ENCODE measurements at regions not wholly inside any gene's neighbourhood (a gene's known extent, or its start where the extent isn't known, plus 50 kb on each side); places are given as distances from the start of the nearest gene placed in this dataset.

DNA sequence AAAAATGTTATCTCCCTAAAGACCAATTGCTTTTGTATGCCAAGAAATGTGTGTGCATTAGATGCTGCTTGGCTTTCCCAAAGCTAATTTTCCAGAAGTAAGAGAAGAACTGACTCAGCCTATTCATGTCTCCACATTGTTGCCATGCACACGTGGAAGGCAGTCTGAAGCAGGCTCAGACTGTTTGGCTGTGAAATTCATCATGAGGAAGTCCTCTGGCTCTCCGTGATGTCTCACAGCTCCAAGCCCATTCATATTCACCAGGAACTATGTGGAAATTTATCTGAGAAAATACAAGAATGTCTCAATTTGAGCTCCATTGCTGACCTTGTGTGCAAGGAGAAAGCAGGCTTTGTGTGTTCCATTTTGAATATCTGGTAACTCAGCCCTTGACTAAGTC lies 1022.2 kb upstream of the GJE1 start:
- Histone ChIP-seq H3K27me3 (replicated peaks; ENCODE audit: insufficient read depth) (no peaks in the 10 kb centered on the region), H3F3A (ENCODE audit: insufficient read depth) (peaks cover 17% of the 10 kb centered on the region), H3K9me3 (ENCODE audit: low read depth) (no peaks in the 10 kb centered on the region), H4K20me1 (ENCODE audit: insufficient read depth) (no peaks in the 10 kb centered on the region), H3K9ac (0 out of 2 replicates have a peak overlapping the region, but pooled peaks have one; percentile 16), H3K27ac (peak overlapping the region; percentile 72), H3K9me2 (ENCODE audit: insufficient read depth) (no peaks in the 10 kb centered on the region), H3K79me2 (ENCODE audit: insufficient read depth) (no peaks in the 10 kb centered on the region), H3K4me3 (no peak overlapping the region), H3K4me1 (ENCODE audit: insufficient read depth) (peaks cover 25% of the 10 kb centered on the region), H3K36me3 (ENCODE audit: low read depth) (no peaks in the 10 kb centered on the region), H3K4me2 (ENCODE audit: unreplicated experiment) (peak overlapping the region; percentile 33), H2AFZ (peak overlapping the region; percentile 61)
- in situ Hi-C loops (cut with MboI): no loop called here
- no peak for TF ChIP-seq EZH2phosphoT487 (IDR thresholded peaks at IDR 0.05; ENCODE audit: insufficient read depth, low read depth)
- no peak for TF ChIP-seq EZH2 (IDR thresholded peaks at IDR 0.05; ENCODE audit: insufficient read depth, poor library complexity, severe bottlenecking)
- 2 to 16% methylated on average over 2 of the region's 2 CpGs for WGBS, 2 experiments (ENCODE audit: low coverage in 1 of 2, low lambda C conversion rate in 2 of 2, missing lambda C conversion rate in 2 of 2)
- DNase-seq: peak; percentile 92

DNA sequence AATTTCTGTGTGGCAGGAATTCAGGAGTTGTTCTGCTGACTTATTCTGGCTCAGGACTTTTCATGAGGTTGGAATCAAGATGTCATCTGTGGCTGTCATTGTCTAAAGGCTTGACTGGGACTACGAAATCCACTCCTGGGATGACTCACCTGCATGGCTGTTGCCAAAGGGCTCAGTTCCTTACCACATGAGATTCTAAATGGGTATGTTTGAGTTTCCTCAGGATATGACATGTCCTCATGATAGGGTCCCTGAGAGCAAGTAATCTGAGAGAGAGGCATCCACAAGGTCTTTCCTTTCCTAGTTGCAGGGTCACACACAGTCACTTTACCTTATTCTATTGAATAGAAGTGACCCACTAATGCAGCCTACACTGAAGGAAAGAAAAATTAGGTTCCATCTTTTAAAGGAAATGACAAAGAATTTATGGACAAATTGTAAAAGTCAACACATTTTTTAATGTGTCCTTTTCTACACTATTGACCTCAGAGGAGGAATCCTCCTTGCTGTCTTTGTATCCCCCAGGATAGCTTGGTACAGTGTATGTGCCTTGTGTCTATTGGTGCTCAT lies 1025.0 kb upstream of the GJE1 start:
- in situ Hi-C loops (cut with MboI): no loop called here
- peaks cover 37% of the 10 kb centered on the region for H3K4me1 ChIP-seq (ENCODE audit: insufficient read depth)
- H2AFZ ChIP-seq: no peak overlapping the region

DNA sequence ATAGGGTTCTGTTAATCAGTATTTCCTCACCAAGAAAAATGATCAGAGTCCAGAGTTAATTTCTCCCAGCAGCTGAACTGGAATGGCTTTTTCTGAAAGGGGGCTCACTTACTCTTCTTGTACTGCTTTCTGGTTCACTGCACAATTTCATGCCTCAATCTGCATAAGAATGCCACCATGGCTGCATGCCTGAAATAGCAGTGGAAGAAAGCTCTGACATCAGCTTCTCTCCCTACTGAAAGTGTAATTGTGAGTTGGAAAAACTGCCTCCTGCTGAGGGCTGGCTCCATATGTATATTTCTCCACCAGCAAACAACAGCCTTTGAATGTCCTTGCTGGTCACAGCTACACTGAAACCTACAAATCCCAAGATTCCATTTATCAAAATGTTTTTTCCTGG lies 1027.2 kb upstream of the GJE1 start:
- Histone ChIP-seq H3K79me2 (ENCODE audit: insufficient read depth) (no peaks in the 10 kb centered on the region), H4K20me1 (ENCODE audit: insufficient read depth) (no peaks in the 10 kb centered on the region), H3K4me1 (ENCODE audit: insufficient read depth) (peaks cover 39% of the 10 kb centered on the region), H3K27ac (no peak overlapping the region), H3F3A (ENCODE audit: insufficient read depth) (peaks cover 23% of the 10 kb centered on the region), H3K4me3 (no peak overlapping the region), H3K9me3 (ENCODE audit: low read depth) (no peaks in the 10 kb centered on the region), H3K27me3 (replicated peaks; ENCODE audit: insufficient read depth) (no peaks in the 10 kb centered on the region), H3K9ac (no peak overlapping the region), H2AFZ (peak overlapping the region; percentile 63), H3K4me2 (ENCODE audit: unreplicated experiment) (no peak overlapping the region), H3K36me3 (ENCODE audit: low read depth) (no peaks in the 10 kb centered on the region), H3K9me2 (ENCODE audit: insufficient read depth) (no peaks in the 10 kb centered on the region)
- no peak for TF ChIP-seq EZH2phosphoT487 (IDR thresholded peaks at IDR 0.05; ENCODE audit: insufficient read depth, low read depth)
- TF ChIP-seq EZH2 (IDR thresholded peaks at IDR 0.05; ENCODE audit: insufficient read depth, poor library complexity, severe bottlenecking): no peak
- in situ Hi-C loops (cut with MboI): no loop called here
- DNase-seq: peak; percentile 27

More for the DNA sequence above, 1025.0 kb upstream of the GJE1 start:
- Histone ChIP-seq H3K4me3 (no peak overlapping the region), H3K27me3 (replicated peaks; ENCODE audit: insufficient read depth) (no peaks in the 10 kb centered on the region), H3F3A (ENCODE audit: insufficient read depth) (peaks cover 26% of the 10 kb centered on the region), H3K4me2 (ENCODE audit: unreplicated experiment) (no peak overlapping the region), H3K36me3 (ENCODE audit: low read depth) (no peaks in the 10 kb centered on the region), H3K9me3 (ENCODE audit: low read depth) (no peaks in the 10 kb centered on the region), H4K20me1 (ENCODE audit: insufficient read depth) (no peaks in the 10 kb centered on the region), H3K9ac (no peak overlapping the region), H3K79me2 (ENCODE audit: insufficient read depth) (no peaks in the 10 kb centered on the region), H3K9me2 (ENCODE audit: insufficient read depth) (no peaks in the 10 kb centered on the region), H3K27ac (0 out of 2 replicates have a peak overlapping the region, but pooled peaks have one; percentile 7)
- peak; percentile 64 for DNase-seq
- no peak for TF ChIP-seq EZH2 (IDR thresholded peaks at IDR 0.05; ENCODE audit: insufficient read depth, poor library complexity, severe bottlenecking)
- no peak for TF ChIP-seq EZH2phosphoT487 (IDR thresholded peaks at IDR 0.05; ENCODE audit: insufficient read depth, low read depth)
- WGBS, 2 experiments (ENCODE audit: low coverage in 1 of 2, low lambda C conversion rate in 2 of 2, missing lambda C conversion rate in 2 of 2): 0 to 7% methylated on average over 1 of the region's 1 CpG

DNA sequence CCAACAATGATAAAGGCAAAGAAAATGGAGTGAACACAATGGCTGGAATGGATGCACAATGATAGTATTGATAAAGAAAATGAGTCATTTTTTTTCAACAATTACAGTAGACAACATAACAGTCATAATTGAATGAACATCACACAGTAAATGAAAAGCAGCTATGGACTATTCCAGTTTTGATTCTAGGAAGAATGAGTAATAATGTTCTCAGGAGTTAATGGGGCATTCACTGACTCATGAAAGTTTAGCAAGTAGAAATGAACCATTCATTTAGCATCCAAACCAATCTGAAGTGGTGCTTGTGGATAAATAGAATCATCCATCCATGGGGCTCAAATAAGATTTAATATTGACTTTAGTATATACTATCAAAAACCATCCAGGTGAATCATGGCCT lies 1029.5 kb upstream of the GJE1 start:
- Histone ChIP-seq H3K9me3 (ENCODE audit: low read depth) (no peaks in the 10 kb centered on the region), H3K9ac (no peak overlapping the region), H3K4me3 (no peak overlapping the region), H3K36me3 (ENCODE audit: low read depth) (no peaks in the 10 kb centered on the region), H3K27me3 (replicated peaks; ENCODE audit: insufficient read depth) (no peaks in the 10 kb centered on the region), H3F3A (ENCODE audit: insufficient read depth) (peaks cover 16% of the 10 kb centered on the region), H4K20me1 (ENCODE audit: insufficient read depth) (no peaks in the 10 kb centered on the region), H2AFZ (no peak overlapping the region), H3K79me2 (ENCODE audit: insufficient read depth) (no peaks in the 10 kb centered on the region), H3K4me1 (ENCODE audit: insufficient read depth) (peaks cover 34% of the 10 kb centered on the region), H3K9me2 (ENCODE audit: insufficient read depth) (no peaks in the 10 kb centered on the region), H3K4me2 (ENCODE audit: unreplicated experiment) (peak overlapping the region; percentile 47), H3K27ac (peak overlapping the region; percentile 46)
- TF ChIP-seq EZH2 (IDR thresholded peaks at IDR 0.05; ENCODE audit: insufficient read depth, poor library complexity, severe bottlenecking) (no peak), EZH2phosphoT487 (IDR thresholded peaks at IDR 0.05; ENCODE audit: insufficient read depth, low read depth) (no peak)
- in situ Hi-C loops (cut with MboI): no loop called here
- DNase-seq: peak; percentile 82

DNA sequence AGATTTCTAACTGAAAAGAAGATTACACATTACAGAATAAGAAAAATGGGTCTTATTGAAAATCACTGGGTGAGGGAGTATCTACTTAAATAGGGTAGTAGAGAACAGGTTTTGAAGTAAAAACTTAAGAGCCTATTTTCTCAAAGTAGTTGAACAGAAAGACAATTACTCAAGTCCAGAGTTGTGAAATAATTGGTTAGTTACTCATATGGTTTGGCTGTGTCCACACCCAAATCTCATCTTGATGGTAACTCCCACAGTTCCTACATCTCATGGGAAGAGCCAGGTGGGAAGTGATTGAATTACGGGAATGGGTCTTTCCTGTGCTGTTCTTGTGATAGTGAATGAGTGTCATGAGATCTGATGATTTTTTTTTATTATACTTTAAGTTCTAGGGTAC lies 1035.3 kb upstream of the GJE1 start:
- Histone ChIP-seq H3K4me2 (ENCODE audit: unreplicated experiment) (no peak overlapping the region), H3K4me1 (ENCODE audit: insufficient read depth) (peaks cover 4% of the 10 kb centered on the region; the same call in 1 of the 2 replicates), H4K20me1 (ENCODE audit: insufficient read depth) (no peaks in the 10 kb centered on the region), H3K4me3 (no peak overlapping the region), H3K9me2 (ENCODE audit: insufficient read depth) (no peaks in the 10 kb centered on the region; the same call in 1 of the 2 replicates), H3K9me3 (ENCODE audit: low read depth) (no peaks in the 10 kb centered on the region), H2AFZ (no peak overlapping the region), H3K79me2 (ENCODE audit: insufficient read depth) (no peaks in the 10 kb centered on the region), H3K9ac (no peak overlapping the region), H3K36me3 (ENCODE audit: low read depth) (no peaks in the 10 kb centered on the region), H3F3A (ENCODE audit: insufficient read depth) (no peaks in the 10 kb centered on the region), H3K27me3 (replicated peaks; ENCODE audit: insufficient read depth) (no peaks in the 10 kb centered on the region), H3K27ac (no peak overlapping the region)
- peak; percentile 48 for DNase-seq
- in situ Hi-C loops (cut with MboI): no loop called here
- TF ChIP-seq EZH2phosphoT487 (IDR thresholded peaks at IDR 0.05; ENCODE audit: insufficient read depth, low read depth): no peak
- TF ChIP-seq EZH2 (IDR thresholded peaks at IDR 0.05; ENCODE audit: insufficient read depth, poor library complexity, severe bottlenecking): no peak
- WGBS, 2 experiments (ENCODE audit: low coverage in 1 of 2, low lambda C conversion rate in 2 of 2, missing lambda C conversion rate in 2 of 2): 88 to 100% methylated on average over 1 of the region's 1 CpG

Measured in GM23248 (cell line).